Central memory CD4-positive, alpha-beta T cell (primary cell): ENCODE measurements at regions not wholly inside any gene's neighbourhood (a gene's known extent, or its start where the extent isn't known, plus 50 kb on each side); places are given as distances from the start of the nearest gene placed in this dataset.

Source experiments
- DNase-seq: peaks from one replicate; pipeline ENCODE4 v3.0.0; 2022

- DNase-seq, result peak; percentile 46
Measured at GRCh38 chr6:4008324-4009047, 70.5 kb downstream of the FAM217A start.

- no peak for DNase-seq
Measured at GRCh38 chr6:4009486-4009885, 69.5 kb downstream of the FAM217A start.

- DNase-seq, result no peak
Measured at GRCh38 chr6:4010048-4010447, 68.9 kb downstream of the FAM217A start.

- DNase-seq, result peak; percentile 26
Measured at GRCh38 chr6:4010689-4011090, 68.2 kb downstream of the FAM217A start.

- no peak for DNase-seq
Measured at GRCh38 chr6:4012826-4013225, 66.1 kb downstream of the FAM217A start.

GRCh38 chr6:4017058-4017739, 61.7 kb downstream of the FAM217A start:
- no peak for DNase-seq

GRCh38 chr6:4017834-4018170, 61.1 kb downstream of the FAM217A start:
- DNase-seq, result no peak

- peak; percentile 95 for DNase-seq
Measured at GRCh38 chr6:4018171-4018923, 60.6 kb downstream of the FAM217A start.
